GM18870 (cell line): ENCODE measurements at regions not wholly inside any gene's neighbourhood (a gene's known extent, or its start where the extent isn't known, plus 50 kb on each side); places are given as distances from the start of the nearest gene placed in this dataset.
"Not testable (repeated sequence)": the region's sequence is repeated elsewhere in the genome, so short reads cannot be mapped to it uniquely, and the experiment has no call there.

Source experiments
- ATAC-seq: cut with Tn5 transposase; IDR thresholded peaks from one replicate; pipeline ENCODE4 v1.9.1; 2021; ENCODE audit warnings: moderate library complexity; ENCODE audit not compliant: unreplicated experiment

- no peak for ATAC-seq
Observed at GRCh38 chr18:78240627-78241252, 738.9 kb upstream of the SALL3 start.

GRCh38 chr18:78241535-78242253, 737.9 kb upstream of the SALL3 start:
- no peak for ATAC-seq

- ATAC-seq, result no peak
Observed at GRCh38 chr18:78242254-78242643, 737.4 kb upstream of the SALL3 start.

- ATAC-seq, result no peak
Observed at GRCh38 chr18:78242806-78243205, 736.8 kb upstream of the SALL3 start.

GRCh38 chr18:78244779-78245178, 734.8 kb upstream of the SALL3 start:
- ATAC-seq, result no peak

- no peak for ATAC-seq
Observed at GRCh38 chr18:78245451-78245850, 734.2 kb upstream of the SALL3 start.

- no peak for ATAC-seq
Observed at GRCh38 chr18:78246050-78246449, 733.6 kb upstream of the SALL3 start.

GRCh38 chr18:78246588-78246987, 733.0 kb upstream of the SALL3 start:
- ATAC-seq, result no peak

- ATAC-seq, result no peak
Observed at GRCh38 chr18:78247615-78248289, 731.9 kb upstream of the SALL3 start.

- ATAC-seq, result no peak
Observed at GRCh38 chr18:78255013-78255412, 724.6 kb upstream of the SALL3 start.

- no peak for ATAC-seq
Observed at GRCh38 chr18:78268226-78268988, 711.2 kb upstream of the SALL3 start.

GRCh38 chr18:78271790-78272189, 707.8 kb upstream of the SALL3 start:
- no peak for ATAC-seq

GRCh38 chr18:78273876-78274275, 705.7 kb upstream of the SALL3 start:
- no peak for ATAC-seq

GRCh38 chr18:78283425-78283824, 696.2 kb upstream of the SALL3 start:
- not testable (repeated sequence) for ATAC-seq

- ATAC-seq, result no peak
Observed at GRCh38 chr18:78292618-78293380, 686.8 kb upstream of the SALL3 start.

GRCh38 chr18:78293540-78293939, 686.1 kb upstream of the SALL3 start:
- ATAC-seq, result no peak

- no peak for ATAC-seq
Observed at GRCh38 chr18:78293940-78294541, 685.6 kb upstream of the SALL3 start.

- ATAC-seq, result no peak
Observed at GRCh38 chr18:78295262-78295661, 684.4 kb upstream of the SALL3 start.

GRCh38 chr18:78296166-78296565, 683.5 kb upstream of the SALL3 start:
- no peak for ATAC-seq

- no peak for ATAC-seq
Observed at GRCh38 chr18:78297048-78297447, 682.6 kb upstream of the SALL3 start.
